SK-N-SH treated with all-trans-retinoic acid at 6 μM for 48 hours (cell line): ENCODE measurements at regions not wholly inside any gene's neighbourhood (a gene's known extent, or its start where the extent isn't known, plus 50 kb on each side); places are given as distances from the start of the nearest gene placed in this dataset.

Experiments used
- ARNTL ChIP-seq: fragments of 450-650 bp; formaldehyde crosslinking; IDR thresholded peaks from 2 replicates; pipeline ENCODE4 v1.5.0; 2020; ENCODE audit warnings: low read depth, mild to moderate bottlenecking, moderate library complexity, borderline replicate concordance
- BACH2 ChIP-seq: fragments of 250-450 bp; sonication (Bioruptor Pico); IDR thresholded peaks from 2 replicates; pipeline ENCODE4 v1.9.0; 2021; ENCODE audit warnings: mild to moderate bottlenecking, borderline replicate concordance
- ESRRG ChIP-seq: fragments of 250-450 bp; sonication (Bioruptor Pico); IDR thresholded peaks from 2 replicates; pipeline ENCODE4 v1.6.1; 2021; ENCODE audit warnings: mild to moderate bottlenecking
- ISL1 ChIP-seq: fragments of 250-450 bp; sonication (Bioruptor Pico); IDR thresholded peaks from 2 replicates; pipeline ENCODE4 v2.1.2; 2022; ENCODE audit warnings: mild to moderate bottlenecking, moderate library complexity
- OSR1 ChIP-seq: fragments of 250-450 bp; sonication (Bioruptor Pico); IDR thresholded peaks from 2 replicates; pipeline ENCODE4 v1.8.0; 2022; ENCODE audit warnings: moderate library complexity, mild to moderate bottlenecking, inconsistent platforms
- PPARA ChIP-seq: fragments of 250-450 bp; sonication (Bioruptor Pico); IDR thresholded peaks from 2 replicates; pipeline ENCODE4 v1.5.0; 2020; ENCODE audit warnings: mild to moderate bottlenecking, borderline replicate concordance
- SNAI2 ChIP-seq: fragments of 250-450 bp; sonication (Bioruptor Pico); IDR thresholded peaks from 2 replicates; pipeline ENCODE4 v1.5.0; 2020; ENCODE audit warnings: mild to moderate bottlenecking, moderate library complexity
- ZFP3 ChIP-seq: fragments of 250-450 bp; sonication (Bioruptor Pico); IDR thresholded peaks from 2 replicates; pipeline ENCODE4 v1.5.0; 2020; ENCODE audit warnings: mild to moderate bottlenecking, moderate library complexity
- ZNF70 ChIP-seq: fragments of 450-650 bp; formaldehyde crosslinking; IDR thresholded peaks from 2 replicates; pipeline ENCODE4 v1.5.0; 2020; ENCODE audit warnings: mild to moderate bottlenecking, moderate library complexity
- TF ChIP-seq, protein P1 (sequence below): fragments of 250-450 bp; sonication (Bioruptor Pico); IDR thresholded peaks from 2 replicates; pipeline ENCODE4 v1.8.0; 2021; ENCODE audit warnings: low read depth, mild to moderate bottlenecking, moderate library complexity, borderline replicate concordance
- TF ChIP-seq, protein P2 (sequence below): fragments of 250-450 bp; sonication (Bioruptor Pico); IDR thresholded peaks from 2 replicates; pipeline ENCODE4 v1.8.0; 2020; ENCODE audit warnings: mild to moderate bottlenecking, moderate library complexity, borderline replicate concordance
- TF ChIP-seq, protein P3 (sequence below): fragments of 250-450 bp; sonication (Bioruptor Pico); IDR thresholded peaks from 2 replicates; pipeline ENCODE4 v1.5.0; 2020; ENCODE audit warnings: mild to moderate bottlenecking, moderate library complexity

DNA sequence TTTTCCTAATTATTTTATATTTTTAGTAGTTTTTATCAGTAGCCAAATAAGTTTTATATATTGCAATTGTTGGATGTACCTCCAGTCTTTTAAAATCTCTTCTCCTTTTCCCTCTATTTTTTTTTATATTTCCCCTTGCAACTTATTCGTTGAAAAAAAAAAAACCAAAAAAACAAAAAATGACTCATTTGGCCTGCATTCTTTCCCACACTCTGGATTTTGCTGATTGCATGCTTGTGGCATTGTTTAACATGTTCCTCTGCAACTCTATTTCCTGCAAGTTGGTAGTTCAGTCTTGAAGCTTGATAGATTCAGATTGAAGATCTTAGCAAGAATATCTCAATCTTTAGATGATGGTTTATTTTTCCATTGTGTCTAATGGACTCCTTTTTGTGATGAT, 260.6 kb upstream of the BOD1L1 start:
- no peak for TF ChIP-seq ZFP3 (CRISPR knock-in tag)
- TF ChIP-seq ESRRG (CRISPR knock-in tag), result no peak
- TF ChIP-seq, protein P1, sequence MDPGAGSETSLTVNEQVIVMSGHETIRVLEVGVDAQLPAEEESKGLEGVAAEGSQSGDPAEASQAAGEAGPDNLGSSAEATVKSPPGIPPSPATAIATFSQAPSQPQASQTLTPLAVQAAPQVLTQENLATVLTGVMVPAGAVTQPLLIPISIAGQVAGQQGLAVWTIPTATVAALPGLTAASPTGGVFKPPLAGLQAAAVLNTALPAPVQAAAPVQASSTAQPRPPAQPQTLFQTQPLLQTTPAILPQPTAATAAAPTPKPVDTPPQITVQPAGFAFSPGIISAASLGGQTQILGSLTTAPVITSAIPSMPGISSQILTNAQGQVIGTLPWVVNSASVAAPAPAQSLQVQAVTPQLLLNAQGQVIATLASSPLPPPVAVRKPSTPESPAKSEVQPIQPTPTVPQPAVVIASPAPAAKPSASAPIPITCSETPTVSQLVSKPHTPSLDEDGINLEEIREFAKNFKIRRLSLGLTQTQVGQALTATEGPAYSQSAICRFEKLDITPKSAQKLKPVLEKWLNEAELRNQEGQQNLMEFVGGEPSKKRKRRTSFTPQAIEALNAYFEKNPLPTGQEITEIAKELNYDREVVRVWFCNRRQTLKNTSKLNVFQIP (CRISPR knock-in tag), result no peak
- TF ChIP-seq, protein P2, sequence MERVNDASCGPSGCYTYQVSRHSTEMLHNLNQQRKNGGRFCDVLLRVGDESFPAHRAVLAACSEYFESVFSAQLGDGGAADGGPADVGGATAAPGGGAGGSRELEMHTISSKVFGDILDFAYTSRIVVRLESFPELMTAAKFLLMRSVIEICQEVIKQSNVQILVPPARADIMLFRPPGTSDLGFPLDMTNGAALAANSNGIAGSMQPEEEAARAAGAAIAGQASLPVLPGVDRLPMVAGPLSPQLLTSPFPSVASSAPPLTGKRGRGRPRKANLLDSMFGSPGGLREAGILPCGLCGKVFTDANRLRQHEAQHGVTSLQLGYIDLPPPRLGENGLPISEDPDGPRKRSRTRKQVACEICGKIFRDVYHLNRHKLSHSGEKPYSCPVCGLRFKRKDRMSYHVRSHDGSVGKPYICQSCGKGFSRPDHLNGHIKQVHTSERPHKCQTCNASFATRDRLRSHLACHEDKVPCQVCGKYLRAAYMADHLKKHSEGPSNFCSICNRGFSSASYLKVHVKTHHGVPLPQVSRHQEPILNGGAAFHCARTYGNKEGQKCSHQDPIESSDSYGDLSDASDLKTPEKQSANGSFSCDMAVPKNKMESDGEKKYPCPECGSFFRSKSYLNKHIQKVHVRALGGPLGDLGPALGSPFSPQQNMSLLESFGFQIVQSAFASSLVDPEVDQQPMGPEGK, result no peak
- no peak for TF ChIP-seq SNAI2 (CRISPR knock-in tag)
- no peak for TF ChIP-seq ARNTL (CRISPR knock-in tag)
- no peak for TF ChIP-seq PPARA (CRISPR knock-in tag)
- TF ChIP-seq OSR1, result no peak
- TF ChIP-seq, protein P3, sequence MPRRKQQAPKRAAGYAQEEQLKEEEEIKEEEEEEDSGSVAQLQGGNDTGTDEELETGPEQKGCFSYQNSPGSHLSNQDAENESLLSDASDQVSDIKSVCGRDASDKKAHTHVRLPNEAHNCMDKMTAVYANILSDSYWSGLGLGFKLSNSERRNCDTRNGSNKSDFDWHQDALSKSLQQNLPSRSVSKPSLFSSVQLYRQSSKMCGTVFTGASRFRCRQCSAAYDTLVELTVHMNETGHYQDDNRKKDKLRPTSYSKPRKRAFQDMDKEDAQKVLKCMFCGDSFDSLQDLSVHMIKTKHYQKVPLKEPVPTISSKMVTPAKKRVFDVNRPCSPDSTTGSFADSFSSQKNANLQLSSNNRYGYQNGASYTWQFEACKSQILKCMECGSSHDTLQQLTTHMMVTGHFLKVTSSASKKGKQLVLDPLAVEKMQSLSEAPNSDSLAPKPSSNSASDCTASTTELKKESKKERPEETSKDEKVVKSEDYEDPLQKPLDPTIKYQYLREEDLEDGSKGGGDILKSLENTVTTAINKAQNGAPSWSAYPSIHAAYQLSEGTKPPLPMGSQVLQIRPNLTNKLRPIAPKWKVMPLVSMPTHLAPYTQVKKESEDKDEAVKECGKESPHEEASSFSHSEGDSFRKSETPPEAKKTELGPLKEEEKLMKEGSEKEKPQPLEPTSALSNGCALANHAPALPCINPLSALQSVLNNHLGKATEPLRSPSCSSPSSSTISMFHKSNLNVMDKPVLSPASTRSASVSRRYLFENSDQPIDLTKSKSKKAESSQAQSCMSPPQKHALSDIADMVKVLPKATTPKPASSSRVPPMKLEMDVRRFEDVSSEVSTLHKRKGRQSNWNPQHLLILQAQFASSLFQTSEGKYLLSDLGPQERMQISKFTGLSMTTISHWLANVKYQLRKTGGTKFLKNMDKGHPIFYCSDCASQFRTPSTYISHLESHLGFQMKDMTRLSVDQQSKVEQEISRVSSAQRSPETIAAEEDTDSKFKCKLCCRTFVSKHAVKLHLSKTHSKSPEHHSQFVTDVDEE (CRISPR knock-in tag), result no peak
- no peak for TF ChIP-seq BACH2
- TF ChIP-seq ZNF70 (CRISPR knock-in tag), result no peak
- TF ChIP-seq ISL1 (CRISPR knock-in tag), result no peak
